ENCODE measurements at regions not wholly inside any gene's neighbourhood (a gene's known extent, or its start where the extent isn't known, plus 50 kb on each side); places are given as distances from the start of the nearest gene placed in this dataset.

- DNase-seq, result no peak
Measured at GRCh38 chr13:63107179-63107943, 1691.7 kb upstream of the PCDH20 start.

GRCh38 chr13:63094717-63095116 is 1679.1 kb upstream of the PCDH20 start:
- DNase-seq, result no peak

- no peak for DNase-seq
Measured at GRCh38 chr13:63093907-63094469, 1678.3 kb upstream of the PCDH20 start.

GRCh38 chr13:63092456-63092855 is 1676.8 kb upstream of the PCDH20 start:
- DNase-seq, result no peak

- no peak for DNase-seq
Measured at GRCh38 chr13:63090524-63090923, 1674.9 kb upstream of the PCDH20 start.

- no peak for DNase-seq
Measured at GRCh38 chr13:63088226-63088625, 1672.6 kb upstream of the PCDH20 start.

GRCh38 chr13:63086286-63086685 is 1670.6 kb upstream of the PCDH20 start:
- no peak for DNase-seq

GRCh38 chr13:63085851-63086250 is 1670.2 kb upstream of the PCDH20 start:
- DNase-seq, result no peak

GRCh38 chr13:63081400-63082014 is 1665.9 kb upstream of the PCDH20 start:
- DNase-seq, result no peak

GRCh38 chr13:63075126-63075525 is 1659.5 kb upstream of the PCDH20 start:
- no peak for DNase-seq

GRCh38 chr13:63050287-63050686 is 1634.6 kb upstream of the PCDH20 start:
- no peak for DNase-seq

GRCh38 chr13:63048653-63049052 is 1633.0 kb upstream of the PCDH20 start:
- DNase-seq, result no peak

GRCh38 chr13:63044589-63045313 is 1629.1 kb upstream of the PCDH20 start:
- no peak for DNase-seq

- no peak for DNase-seq
Measured at GRCh38 chr13:63042686-63043085, 1627.0 kb upstream of the PCDH20 start.

GRCh38 chr13:63041640-63042414 is 1626.2 kb upstream of the PCDH20 start:
- DNase-seq, result no peak

GRCh38 chr13:63026285-63026797 is 1610.7 kb upstream of the PCDH20 start:
- DNase-seq, result no peak

GRCh38 chr13:63025741-63026140 is 1610.1 kb upstream of the PCDH20 start:
- DNase-seq, result no peak

GRCh38 chr13:63024458-63024857 is 1608.8 kb upstream of the PCDH20 start:
- DNase-seq, result no peak

- DNase-seq, result no peak
Measured at GRCh38 chr13:63011996-63012395, 1596.3 kb upstream of the PCDH20 start.

- DNase-seq, result peak; percentile 1
Measured at GRCh38 chr13:63010072-63010658, 1594.5 kb upstream of the PCDH20 start.

GRCh38 chr13:63005625-63006024 is 1590.0 kb upstream of the PCDH20 start:
- DNase-seq, result no peak

- DNase-seq, result no peak
Measured at GRCh38 chr13:62997696-62998095, 1582.0 kb upstream of the PCDH20 start.

Measured in stimulated activated CD4-positive, alpha-beta T cell treated with anti-CD3 and anti-CD28 coated beads, Interleukin-15, amount 100 ng/mL, for 24 hours (primary cell).